T-helper 1 cell treated with Interleukin-12 subunit alpha and Interleukin-12 subunit beta and Interleukin-4 antibody, amounts not matched to agents 30 ng/mL and 1 ng/mL, for 36 hours (primary cell): ENCODE measurements at regions not wholly inside any gene's neighbourhood (a gene's known extent, or its start where the extent isn't known, plus 50 kb on each side); places are given as distances from the start of the nearest gene placed in this dataset.
"Not testable (repeated sequence)": the region's sequence is repeated elsewhere in the genome, so short reads cannot be mapped to it uniquely, and the experiment has no call there.

Source experiments
- intact Hi-C: fragments of 100-400 bp; cut with micrococcal nuclease; formaldehyde crosslinking; loops from one replicate; pipeline ENCODE4 v1.15.1; 2024

GRCh38 chr2:57490741-57491140 is 555.9 kb upstream of the VRK2 start:
- intact Hi-C loops = no loop called here

DNA sequence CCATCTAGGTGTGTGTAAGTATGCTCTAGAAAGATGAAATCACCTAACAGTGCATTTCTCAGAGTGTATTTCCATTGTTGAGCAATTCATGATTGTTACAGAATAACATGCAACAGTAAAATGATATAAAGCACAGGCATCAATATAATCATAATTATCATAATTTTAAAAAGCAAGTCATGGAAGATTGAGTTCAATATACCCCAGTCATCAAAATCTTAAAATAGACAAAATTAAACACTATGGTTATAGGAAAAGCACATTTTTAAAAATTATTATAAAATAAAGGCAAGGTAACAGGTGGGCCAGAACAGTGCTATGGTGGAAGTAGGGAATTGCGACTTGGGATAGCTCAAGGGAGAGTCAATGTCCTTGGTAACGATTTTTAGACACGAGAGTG is 555.4 kb upstream of the VRK2 start:
- intact Hi-C loops = no loop called here

DNA sequence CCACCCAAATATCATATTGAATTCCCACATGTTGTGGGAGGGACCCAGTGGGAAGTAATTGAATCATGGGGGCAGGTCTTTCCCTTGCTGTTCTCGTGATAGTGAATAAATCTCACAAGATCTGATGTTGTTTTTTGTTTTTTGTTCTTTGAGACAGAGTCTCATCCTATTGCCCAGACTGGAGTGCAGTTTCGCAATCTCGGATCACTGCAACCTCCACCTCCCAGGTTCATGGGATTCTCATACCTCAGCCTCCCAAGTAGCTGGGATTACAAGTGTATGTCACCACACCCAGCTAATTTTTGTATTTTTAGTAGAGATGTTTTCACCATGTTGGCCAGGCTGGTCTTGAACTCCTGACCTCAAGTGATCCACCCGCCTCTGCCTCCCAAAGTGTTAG is 552.6 kb upstream of the VRK2 start:
- intact Hi-C loops = not testable (repeated sequence)

DNA sequence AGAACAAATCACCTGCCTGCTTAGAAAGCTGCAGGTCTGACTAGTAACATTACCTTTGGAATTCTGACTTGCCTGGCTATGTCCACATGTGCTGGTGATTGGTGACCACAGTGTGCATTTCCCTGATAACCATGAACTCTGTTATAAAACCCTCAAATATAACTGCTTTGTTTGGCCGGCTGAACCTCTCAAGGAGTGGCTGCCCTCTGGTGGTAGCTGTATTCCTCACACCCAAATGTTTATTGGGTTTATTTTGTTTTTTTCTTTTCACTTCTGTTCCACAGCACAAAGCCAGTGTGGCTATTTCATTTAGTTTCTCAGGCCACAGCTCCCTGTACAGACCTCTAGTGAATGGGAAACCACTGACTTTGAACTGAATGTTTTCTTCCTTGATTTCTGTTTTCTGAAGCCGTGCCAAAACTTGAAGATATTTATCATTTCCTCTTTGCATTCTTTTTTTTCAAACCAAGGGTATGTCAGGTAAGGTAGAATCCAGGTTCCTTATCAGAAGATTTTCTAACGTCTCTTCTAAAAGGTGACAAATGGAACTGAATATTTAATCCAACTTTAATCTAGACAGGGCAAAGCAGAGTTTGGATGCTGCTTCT is 549.0 kb upstream of the VRK2 start:
- intact Hi-C loops = loop anchor here (5.0 kb wide), 1 partner anchor 1315 kb away; the partner anchor contains the start of gene CCDC85A

- intact Hi-C loops = no loop called here
Observed at GRCh38 chr2:57504787-57505186, 541.8 kb upstream of the VRK2 start.

GRCh38 chr2:57509189-57509588 is 537.4 kb upstream of the VRK2 start:
- intact Hi-C loops = no loop called here

DNA sequence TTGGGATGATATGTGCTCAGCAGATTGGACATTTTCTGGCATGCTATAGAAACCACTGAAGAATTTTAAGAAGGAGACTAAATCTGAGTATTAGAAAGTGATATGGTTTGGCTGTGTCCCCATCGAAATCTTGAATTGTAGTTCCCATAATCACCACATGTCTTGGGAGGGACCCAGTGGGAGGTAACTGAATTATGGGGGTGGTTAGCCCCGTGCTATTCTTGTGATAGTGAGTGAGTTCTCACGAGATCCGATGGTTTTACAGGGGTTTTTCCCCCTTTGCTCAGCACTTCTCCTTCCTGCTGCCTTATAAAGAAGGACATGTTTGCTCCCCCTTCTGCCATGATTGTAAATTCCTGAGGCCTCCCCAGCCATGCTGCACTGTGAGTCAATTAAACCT is 535.9 kb upstream of the VRK2 start:
- intact Hi-C loops = no loop called here

- intact Hi-C loops = no loop called here
Observed at GRCh38 chr2:57515366-57515765, 531.2 kb upstream of the VRK2 start.

- intact Hi-C loops = loop anchor here (1.0 to 2.0 kb wide), 3 partner anchors 1334 to 1799 kb away; partner anchors contain the start of gene CCDC85A
Observed at GRCh38 chr2:57516698-57517340, 529.8 kb upstream of the VRK2 start.

GRCh38 chr2:57523304-57523703 is 523.3 kb upstream of the VRK2 start:
- intact Hi-C loops = no loop called here

GRCh38 chr2:57527685-57528084 is 518.9 kb upstream of the VRK2 start:
- intact Hi-C loops = no loop called here

GRCh38 chr2:57528499-57528898 is 518.1 kb upstream of the VRK2 start:
- intact Hi-C loops = no loop called here

- intact Hi-C loops = no loop called here
Observed at GRCh38 chr2:57534358-57534757, 512.2 kb upstream of the VRK2 start.

DNA sequence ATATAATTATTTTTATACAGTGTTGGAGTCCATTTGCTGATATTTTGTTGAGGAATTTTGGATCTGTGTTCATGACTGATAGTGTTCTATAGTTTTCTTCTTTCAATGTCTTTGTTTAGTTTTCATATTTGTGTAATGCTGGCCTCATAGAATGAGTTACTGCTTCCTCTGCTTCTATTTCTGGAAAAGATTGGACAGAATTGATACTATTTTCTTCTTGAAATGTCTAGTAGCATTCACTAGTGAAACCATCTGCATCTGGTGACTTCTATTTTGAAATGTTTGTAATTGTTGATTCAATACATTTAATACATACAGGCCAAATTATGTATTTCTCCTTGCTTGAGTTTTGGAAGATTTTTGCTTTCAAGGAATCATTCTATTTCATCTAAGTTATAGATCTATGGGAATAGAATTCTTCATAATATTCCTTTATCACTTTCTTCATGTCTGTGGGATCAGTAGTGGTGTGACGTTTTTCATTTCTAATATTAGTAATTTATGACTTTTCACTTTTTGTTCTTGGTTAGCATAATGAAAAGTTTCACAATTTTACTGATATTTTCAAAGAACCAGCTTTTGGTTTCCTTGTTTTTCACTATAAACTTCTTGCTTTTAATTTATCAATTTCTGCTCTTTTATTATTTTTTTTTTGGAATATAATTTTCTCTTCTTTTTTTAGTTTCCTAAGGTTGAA is 509.9 kb upstream of the VRK2 start:
- intact Hi-C loops = no loop called here

DNA sequence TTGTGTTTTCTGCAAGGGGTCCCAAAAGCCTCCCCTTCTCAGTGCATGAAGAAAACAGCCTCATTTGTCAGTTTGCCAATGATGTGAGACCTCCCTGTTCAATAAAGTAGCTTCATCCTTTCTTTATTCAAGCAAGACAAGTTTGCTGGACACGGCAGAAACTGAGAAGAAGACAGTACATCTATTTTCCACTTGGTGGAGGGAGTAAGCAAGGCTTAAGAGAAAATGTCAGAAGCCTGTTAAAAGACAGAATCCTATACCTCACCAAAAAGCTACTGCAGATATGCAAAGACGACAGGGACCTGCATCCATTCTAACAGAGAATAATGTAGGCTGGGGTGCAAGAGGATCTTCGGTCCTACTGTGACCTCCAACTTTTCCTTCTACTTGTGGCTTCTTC is 506.8 kb upstream of the VRK2 start:
- intact Hi-C loops = no loop called here

- intact Hi-C loops = no loop called here
Observed at GRCh38 chr2:57542081-57542480, 504.5 kb upstream of the VRK2 start.

GRCh38 chr2:57543211-57543610 is 503.4 kb upstream of the VRK2 start:
- intact Hi-C loops = no loop called here

DNA sequence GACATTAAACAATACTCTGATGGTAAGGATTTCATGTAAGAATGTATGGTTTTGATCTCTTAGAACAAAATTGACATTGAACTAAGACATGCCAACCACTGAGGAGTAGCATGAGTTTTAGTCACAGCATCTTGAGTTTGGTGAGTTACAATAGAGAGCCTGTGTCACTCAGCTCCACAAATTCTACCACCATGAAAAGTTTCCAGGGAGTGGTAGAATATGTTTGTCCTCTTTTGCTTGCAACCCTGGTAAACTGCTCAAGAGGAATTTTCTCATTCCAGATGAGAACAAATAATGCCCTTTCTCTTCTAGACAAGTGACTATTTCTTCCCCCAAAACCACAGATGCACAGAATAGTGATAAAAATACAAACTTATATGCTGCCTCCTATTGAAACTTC is 502.0 kb upstream of the VRK2 start:
- intact Hi-C loops = no loop called here

DNA sequence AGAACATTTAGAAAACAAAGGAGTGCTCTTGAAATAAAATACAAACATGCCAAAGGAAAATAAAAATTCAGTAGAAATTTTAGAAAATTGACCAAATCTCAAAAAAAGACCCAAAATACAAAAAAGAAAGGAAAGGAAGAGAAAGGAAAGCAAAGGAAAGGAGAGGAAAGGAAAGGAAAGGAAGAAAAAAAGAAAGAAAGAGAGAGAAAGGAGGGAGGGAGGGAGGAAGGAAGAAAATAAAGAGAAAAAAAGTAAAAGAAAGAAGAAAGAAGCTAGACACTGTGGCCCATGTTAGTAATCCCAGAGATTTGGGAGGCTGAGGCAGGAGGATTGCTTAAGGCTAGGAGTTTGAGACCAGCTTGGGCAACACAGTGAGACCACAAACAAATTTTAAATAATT is 500.1 kb upstream of the VRK2 start:
- intact Hi-C loops = no loop called here

DNA sequence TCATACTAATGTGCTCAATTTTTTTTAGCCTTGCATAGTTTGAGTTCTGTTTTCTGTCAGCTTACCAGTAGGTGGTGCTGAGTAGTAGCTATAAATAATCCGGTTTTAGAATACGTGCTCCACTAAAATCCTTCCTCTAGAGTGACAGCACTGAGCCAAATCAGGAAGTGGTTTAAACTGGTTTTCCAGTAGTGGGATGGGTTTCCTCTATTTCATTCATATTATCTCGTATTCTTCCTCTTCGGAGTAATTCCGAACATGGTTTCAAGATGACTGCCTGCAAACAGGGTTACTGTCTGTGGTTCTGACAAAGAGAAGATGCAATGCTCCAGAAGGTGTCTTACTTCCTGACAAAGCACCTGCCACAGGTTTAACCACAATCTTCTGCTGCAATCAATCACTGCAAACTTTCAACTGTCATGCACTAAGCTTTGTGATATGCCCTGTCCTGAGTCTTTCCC is 496.9 kb upstream of the VRK2 start:
- intact Hi-C loops = no loop called here

DNA sequence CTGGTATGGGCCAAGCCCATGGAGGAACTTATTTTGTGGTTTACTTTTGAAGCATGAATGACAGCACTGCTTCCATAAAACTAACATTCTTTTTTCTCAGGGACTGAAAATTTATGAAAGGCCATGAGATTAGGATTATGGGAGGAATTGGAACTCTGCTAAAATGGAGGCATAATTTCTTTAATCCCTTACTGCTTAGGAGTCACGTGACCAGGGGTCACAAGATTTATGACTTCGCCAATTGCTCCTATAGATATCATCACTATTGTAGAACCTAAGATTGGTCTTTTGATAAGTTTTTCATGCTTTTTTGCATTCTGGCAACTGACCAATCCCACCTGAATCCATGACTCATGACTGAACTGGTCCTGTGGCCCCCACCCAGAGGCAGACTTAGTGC is 495.7 kb upstream of the VRK2 start:
- intact Hi-C loops = no loop called here

GRCh38 chr2:57552885-57553284 is 493.7 kb upstream of the VRK2 start:
- intact Hi-C loops = no loop called here

DNA sequence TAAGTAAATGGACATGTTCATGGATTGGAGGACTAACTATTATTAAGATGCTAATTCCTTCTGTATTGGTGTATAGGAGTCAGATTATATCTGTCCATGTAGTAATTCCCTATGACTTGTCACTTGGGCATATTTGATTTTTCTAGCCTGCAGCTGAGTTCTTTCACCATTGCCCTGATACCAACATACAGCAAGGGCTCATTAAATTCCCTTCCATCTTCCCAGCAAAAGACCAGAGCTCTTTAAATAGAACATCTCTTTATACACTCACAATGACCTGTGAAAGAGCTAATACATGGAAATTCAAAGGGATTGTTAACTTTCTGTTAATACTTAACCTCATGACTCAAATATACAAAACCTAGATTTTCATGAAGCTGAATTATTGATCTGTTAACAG is 492.3 kb upstream of the VRK2 start:
- intact Hi-C loops = no loop called here
